Retinal pigment epithelial cell (primary cell): ENCODE measurements at regions not wholly inside any gene's neighbourhood (a gene's known extent, or its start where the extent isn't known, plus 50 kb on each side); places are given as distances from the start of the nearest gene placed in this dataset.
"Not testable (repeated sequence)": the region's sequence is repeated elsewhere in the genome, so short reads cannot be mapped to it uniquely, and the experiment has no call there.

Source experiments
- DNase-seq: peaks from one replicate; pipeline ENCODE4 v3.0.0-alpha.2; 2010; ENCODE audit warnings: low read depth
- H3K4me3 ChIP-seq: 2 replicates; pipeline ENCODE4 v1.5.1; 2011; ENCODE audit warnings: mild to moderate bottlenecking, low read length, control low read depth, moderate library complexity
- CTCF ChIP-seq: conservative IDR thresholded peaks from 2 replicates; pipeline ENCODE4 v1.5.1; 2011; ENCODE audit warnings: low read depth, low read length, control low read depth, inconsistent platforms

- no peak overlapping the region for H3K4me3 ChIP-seq
- TF ChIP-seq CTCF: no peak
- no peak for DNase-seq
Measured at GRCh38 chr2:142299021-142299420, 168.2 kb upstream of the LRP1B start.

- no peak for TF ChIP-seq CTCF
- no peak for DNase-seq
Measured at GRCh38 chr2:142294225-142294624, 163.4 kb upstream of the LRP1B start.

GRCh38 chr2:142291969-142292368, 161.2 kb upstream of the LRP1B start:
- TF ChIP-seq CTCF: no peak
- DNase-seq: no peak
- H3K4me3 ChIP-seq: no peak overlapping the region

More at GRCh38 chr2:142294225-142294624, 163.4 kb upstream of the LRP1B start:
- no peak overlapping the region for H3K4me3 ChIP-seq

- no peak for TF ChIP-seq CTCF
- no peak overlapping the region for H3K4me3 ChIP-seq
- DNase-seq: no peak
Measured at GRCh38 chr2:142290931-142291330, 160.1 kb upstream of the LRP1B start.

GRCh38 chr2:142286618-142287017, 155.8 kb upstream of the LRP1B start:
- no peak overlapping the region for H3K4me3 ChIP-seq
- TF ChIP-seq CTCF: peak; percentile 54
- no peak for DNase-seq

- TF ChIP-seq CTCF: no peak
- no peak overlapping the region for H3K4me3 ChIP-seq
- DNase-seq: no peak
Measured at GRCh38 chr2:142285480-142285879, 154.7 kb upstream of the LRP1B start.

GRCh38 chr2:142284336-142284735, 153.5 kb upstream of the LRP1B start:
- not testable (repeated sequence) for H3K4me3 ChIP-seq, DNase-seq

GRCh38 chr2:142280831-142281230, 150.0 kb upstream of the LRP1B start:
- no peak for DNase-seq
- H3K4me3 ChIP-seq: no peak overlapping the region
- no peak for TF ChIP-seq CTCF
